ENCODE measurements at regions not wholly inside any gene's neighbourhood (a gene's known extent, or its start where the extent isn't known, plus 50 kb on each side); places are given as distances from the start of the nearest gene placed in this dataset.

DNA sequence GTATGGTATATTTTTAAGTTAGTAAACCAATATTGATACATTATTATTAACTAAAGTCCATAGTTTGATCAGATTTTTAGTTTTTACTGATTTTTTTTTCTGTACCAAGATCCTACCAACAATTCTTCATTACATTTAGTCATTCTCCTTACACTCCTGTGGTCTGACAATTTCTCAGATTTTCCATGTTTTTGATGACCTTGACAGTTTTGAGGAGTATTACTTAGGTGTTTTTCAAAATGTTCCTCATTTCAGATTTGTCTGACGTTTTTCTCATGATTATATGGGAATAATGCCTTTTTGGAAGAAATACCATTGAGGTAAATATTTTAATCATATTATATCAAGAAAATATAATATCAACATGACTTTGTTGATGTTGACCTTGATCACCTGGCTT, 423.8 kb downstream of the PPP4R3C start:
- TF ChIP-seq, protein P1, sequence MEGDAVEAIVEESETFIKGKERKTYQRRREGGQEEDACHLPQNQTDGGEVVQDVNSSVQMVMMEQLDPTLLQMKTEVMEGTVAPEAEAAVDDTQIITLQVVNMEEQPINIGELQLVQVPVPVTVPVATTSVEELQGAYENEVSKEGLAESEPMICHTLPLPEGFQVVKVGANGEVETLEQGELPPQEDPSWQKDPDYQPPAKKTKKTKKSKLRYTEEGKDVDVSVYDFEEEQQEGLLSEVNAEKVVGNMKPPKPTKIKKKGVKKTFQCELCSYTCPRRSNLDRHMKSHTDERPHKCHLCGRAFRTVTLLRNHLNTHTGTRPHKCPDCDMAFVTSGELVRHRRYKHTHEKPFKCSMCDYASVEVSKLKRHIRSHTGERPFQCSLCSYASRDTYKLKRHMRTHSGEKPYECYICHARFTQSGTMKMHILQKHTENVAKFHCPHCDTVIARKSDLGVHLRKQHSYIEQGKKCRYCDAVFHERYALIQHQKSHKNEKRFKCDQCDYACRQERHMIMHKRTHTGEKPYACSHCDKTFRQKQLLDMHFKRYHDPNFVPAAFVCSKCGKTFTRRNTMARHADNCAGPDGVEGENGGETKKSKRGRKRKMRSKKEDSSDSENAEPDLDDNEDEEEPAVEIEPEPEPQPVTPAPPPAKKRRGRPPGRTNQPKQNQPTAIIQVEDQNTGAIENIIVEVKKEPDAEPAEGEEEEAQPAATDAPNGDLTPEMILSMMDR (IDR thresholded peaks at IDR 0.05; ENCODE audit: low read length): no peak
- no peak for TF ChIP-seq EZH2 (IDR thresholded peaks at IDR 0.05; ENCODE audit: borderline replicate concordance, low read length)

Data from OCI-LY1 (cell line).